GM12892 (cell line): ENCODE measurements at regions not wholly inside any gene's neighbourhood (a gene's known extent, or its start where the extent isn't known, plus 50 kb on each side); places are given as distances from the start of the nearest gene placed in this dataset.

Experiments
- POLR2A ChIP-seq: IDR thresholded peaks from 2 replicates; pipeline ENCODE4 v1.6.1; 2011; ENCODE audit warnings: low read depth, low read length, control low read depth
- POLR2AphosphoS5 ChIP-seq: IDR thresholded peaks from 2 replicates; pipeline ENCODE4 v1.6.1; 2011; ENCODE audit warnings: low read depth, low read length, control low read depth
- TAF1 ChIP-seq: IDR thresholded peaks from 2 replicates; pipeline ENCODE4 v1.6.1; 2011; ENCODE audit warnings: low read depth, mild to moderate bottlenecking, control low read depth, low read length, borderline replicate concordance

GRCh38 chr6:164942271-164942670, 367.1 kb downstream of the C6orf118 start:
- no peak for TF ChIP-seq POLR2AphosphoS5
- no peak for TF ChIP-seq TAF1
- no peak for TF ChIP-seq POLR2A
